ENCODE measurements at regions not wholly inside any gene's neighbourhood (a gene's known extent, or its start where the extent isn't known, plus 50 kb on each side); places are given as distances from the start of the nearest gene placed in this dataset.

DNA sequence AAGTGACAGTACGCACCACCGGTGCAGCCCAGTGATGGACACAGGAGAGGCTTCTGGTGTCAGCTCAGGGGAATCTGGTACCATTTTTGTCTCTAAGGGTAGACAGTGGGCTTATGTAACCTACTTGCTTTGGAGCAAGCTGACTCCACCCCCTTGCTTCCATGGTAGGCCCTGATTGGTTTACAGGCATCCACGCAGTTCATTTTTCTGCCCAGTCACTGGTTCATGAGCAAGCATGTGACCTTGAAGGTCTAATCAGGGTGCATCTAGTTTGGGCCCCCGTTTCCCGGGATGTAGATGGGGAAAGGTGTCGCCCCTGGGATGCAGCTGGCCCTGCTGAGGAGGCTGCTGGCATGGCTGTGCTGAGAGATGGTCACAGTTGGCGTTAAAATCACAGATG is 244.8 kb upstream of the KCNG1 start:
- TF ChIP-seq, protein P1, sequence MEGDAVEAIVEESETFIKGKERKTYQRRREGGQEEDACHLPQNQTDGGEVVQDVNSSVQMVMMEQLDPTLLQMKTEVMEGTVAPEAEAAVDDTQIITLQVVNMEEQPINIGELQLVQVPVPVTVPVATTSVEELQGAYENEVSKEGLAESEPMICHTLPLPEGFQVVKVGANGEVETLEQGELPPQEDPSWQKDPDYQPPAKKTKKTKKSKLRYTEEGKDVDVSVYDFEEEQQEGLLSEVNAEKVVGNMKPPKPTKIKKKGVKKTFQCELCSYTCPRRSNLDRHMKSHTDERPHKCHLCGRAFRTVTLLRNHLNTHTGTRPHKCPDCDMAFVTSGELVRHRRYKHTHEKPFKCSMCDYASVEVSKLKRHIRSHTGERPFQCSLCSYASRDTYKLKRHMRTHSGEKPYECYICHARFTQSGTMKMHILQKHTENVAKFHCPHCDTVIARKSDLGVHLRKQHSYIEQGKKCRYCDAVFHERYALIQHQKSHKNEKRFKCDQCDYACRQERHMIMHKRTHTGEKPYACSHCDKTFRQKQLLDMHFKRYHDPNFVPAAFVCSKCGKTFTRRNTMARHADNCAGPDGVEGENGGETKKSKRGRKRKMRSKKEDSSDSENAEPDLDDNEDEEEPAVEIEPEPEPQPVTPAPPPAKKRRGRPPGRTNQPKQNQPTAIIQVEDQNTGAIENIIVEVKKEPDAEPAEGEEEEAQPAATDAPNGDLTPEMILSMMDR (IDR thresholded peaks at IDR 0.05; ENCODE audit: extremely low read depth in 1 of 2, insufficient read depth in 1 of 2, low read depth in 1 of 2, low read length in 2 of 2), result no peak
- TF ChIP-seq EZH2 (IDR thresholded peaks at IDR 0.05; ENCODE audit: borderline replicate concordance, low read depth, low read length, severe bottlenecking) (no peak), POLR2AphosphoS5 (IDR thresholded peaks at IDR 0.05; ENCODE audit: insufficient read depth, low read depth, low read length) (no peak), MYC (IDR thresholded peaks at IDR 0.05; ENCODE audit: low read depth, low read length) (no peak), POLR2A (IDR thresholded peaks at IDR 0.05; ENCODE audit: low read depth, low read length) (no peak), JUN (IDR thresholded peaks at IDR 0.05; ENCODE audit: borderline replicate concordance, insufficient read depth, insufficient read length, low read depth) (no peak), MAX (IDR thresholded peaks at IDR 0.05; ENCODE audit: insufficient read depth, insufficient read length) (no peak), FOS (IDR thresholded peaks at IDR 0.05; ENCODE audit: borderline replicate concordance, insufficient read depth, low read length) (no peak)
